ENCODE measurements at regions not wholly inside any gene's neighbourhood (a gene's known extent, or its start where the extent isn't known, plus 50 kb on each side); places are given as distances from the start of the nearest gene placed in this dataset.

- no peak for DNase-seq (ENCODE audit: low read depth in 4 of 4, low spot score in 2 of 4)
Observed at GRCh38 chr10:130869179-130869841, 442.2 kb downstream of the TCERG1L start.

GRCh38 chr10:130871406-130871805 is 440.1 kb downstream of the TCERG1L start:
- no peak for DNase-seq (ENCODE audit: low read depth in 4 of 4, low spot score in 2 of 4)

GRCh38 chr10:130873636-130874035 is 437.9 kb downstream of the TCERG1L start:
- no peak for DNase-seq (ENCODE audit: low read depth in 4 of 4, low spot score in 2 of 4)

GRCh38 chr10:130875116-130875515 is 436.4 kb downstream of the TCERG1L start:
- no peak for DNase-seq (ENCODE audit: low read depth in 4 of 4, low spot score in 2 of 4)

- no peak for DNase-seq (ENCODE audit: low read depth in 4 of 4, low spot score in 2 of 4)
Observed at GRCh38 chr10:130875897-130876472, 435.5 kb downstream of the TCERG1L start.

GRCh38 chr10:130877126-130877525 is 434.4 kb downstream of the TCERG1L start:
- DNase-seq (ENCODE audit: low read depth in 4 of 4, low spot score in 2 of 4): no peak

- no peak for DNase-seq (ENCODE audit: low read depth in 4 of 4, low spot score in 2 of 4)
Observed at GRCh38 chr10:130878131-130878530, 433.4 kb downstream of the TCERG1L start.

GRCh38 chr10:130882906-130883305 is 428.6 kb downstream of the TCERG1L start:
- no peak for DNase-seq (ENCODE audit: low read depth in 4 of 4, low spot score in 2 of 4)

GRCh38 chr10:130884456-130884855 is 427.1 kb downstream of the TCERG1L start:
- DNase-seq (ENCODE audit: low read depth in 4 of 4, low spot score in 2 of 4): no peak

- no peak for DNase-seq (ENCODE audit: low read depth in 4 of 4, low spot score in 2 of 4)
Observed at GRCh38 chr10:130885021-130885655, 426.4 kb downstream of the TCERG1L start.

GRCh38 chr10:130887170-130887569 is 424.4 kb downstream of the TCERG1L start:
- no peak for DNase-seq (ENCODE audit: low read depth in 4 of 4, low spot score in 2 of 4)

- no peak for DNase-seq (ENCODE audit: low read depth in 4 of 4, low spot score in 2 of 4)
Observed at GRCh38 chr10:130888493-130888892, 423.0 kb downstream of the TCERG1L start.

GRCh38 chr10:130889240-130889639 is 422.3 kb downstream of the TCERG1L start:
- DNase-seq (ENCODE audit: low read depth in 4 of 4, low spot score in 2 of 4): no peak

- DNase-seq (ENCODE audit: low read depth in 4 of 4, low spot score in 2 of 4): no peak
Observed at GRCh38 chr10:130889780-130890179, 421.7 kb downstream of the TCERG1L start.

- DNase-seq (ENCODE audit: low read depth in 4 of 4, low spot score in 2 of 4): no peak
Observed at GRCh38 chr10:130891066-130891465, 420.5 kb downstream of the TCERG1L start.

GRCh38 chr10:130894471-130894870 is 417.1 kb downstream of the TCERG1L start:
- DNase-seq (ENCODE audit: low read depth in 4 of 4, low spot score in 2 of 4): no peak

GRCh38 chr10:130895161-130895560 is 416.4 kb downstream of the TCERG1L start:
- no peak for DNase-seq (ENCODE audit: low read depth in 4 of 4, low spot score in 2 of 4)

GRCh38 chr10:130897815-130898214 is 413.7 kb downstream of the TCERG1L start:
- DNase-seq (ENCODE audit: low read depth in 4 of 4, low spot score in 2 of 4): no peak

GRCh38 chr10:130898381-130898780 is 413.1 kb downstream of the TCERG1L start:
- no peak for DNase-seq (ENCODE audit: low read depth in 4 of 4, low spot score in 2 of 4)

- DNase-seq (ENCODE audit: low read depth in 4 of 4, low spot score in 2 of 4): no peak
Observed at GRCh38 chr10:130899856-130900255, 411.7 kb downstream of the TCERG1L start.

- DNase-seq (ENCODE audit: low read depth in 4 of 4, low spot score in 2 of 4): no peak
Observed at GRCh38 chr10:130900441-130901160, 410.9 kb downstream of the TCERG1L start.

Measured in left renal cortex interstitium (tissue), 4 donors.